ENCODE measurements at regions not wholly inside any gene's neighbourhood (a gene's known extent, or its start where the extent isn't known, plus 50 kb on each side); places are given as distances from the start of the nearest gene placed in this dataset.

DNA sequence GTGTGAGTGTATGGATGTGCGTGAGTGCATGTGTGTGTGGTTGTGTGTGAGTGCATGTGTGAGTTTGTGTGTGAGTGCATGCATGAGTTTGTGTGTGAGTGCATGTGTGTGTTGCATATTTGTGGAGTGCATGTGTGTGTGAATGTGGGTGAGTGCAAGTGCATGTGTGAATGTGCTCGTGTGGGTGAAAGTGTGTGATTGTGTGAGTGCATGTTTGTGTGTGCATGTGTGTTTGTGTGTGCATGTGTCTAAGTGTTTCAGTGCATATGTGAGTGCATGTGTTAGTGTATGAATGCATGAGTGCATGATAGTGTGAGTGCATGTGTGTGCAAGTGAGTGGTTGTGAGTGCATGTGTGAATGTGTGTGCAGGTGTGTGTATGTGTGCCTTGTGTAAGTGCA, 343.4 kb upstream of the SALL3 start:
- no peak for TF ChIP-seq POLR2A (IDR thresholded peaks at IDR 0.05)
- TF ChIP-seq, protein P1, sequence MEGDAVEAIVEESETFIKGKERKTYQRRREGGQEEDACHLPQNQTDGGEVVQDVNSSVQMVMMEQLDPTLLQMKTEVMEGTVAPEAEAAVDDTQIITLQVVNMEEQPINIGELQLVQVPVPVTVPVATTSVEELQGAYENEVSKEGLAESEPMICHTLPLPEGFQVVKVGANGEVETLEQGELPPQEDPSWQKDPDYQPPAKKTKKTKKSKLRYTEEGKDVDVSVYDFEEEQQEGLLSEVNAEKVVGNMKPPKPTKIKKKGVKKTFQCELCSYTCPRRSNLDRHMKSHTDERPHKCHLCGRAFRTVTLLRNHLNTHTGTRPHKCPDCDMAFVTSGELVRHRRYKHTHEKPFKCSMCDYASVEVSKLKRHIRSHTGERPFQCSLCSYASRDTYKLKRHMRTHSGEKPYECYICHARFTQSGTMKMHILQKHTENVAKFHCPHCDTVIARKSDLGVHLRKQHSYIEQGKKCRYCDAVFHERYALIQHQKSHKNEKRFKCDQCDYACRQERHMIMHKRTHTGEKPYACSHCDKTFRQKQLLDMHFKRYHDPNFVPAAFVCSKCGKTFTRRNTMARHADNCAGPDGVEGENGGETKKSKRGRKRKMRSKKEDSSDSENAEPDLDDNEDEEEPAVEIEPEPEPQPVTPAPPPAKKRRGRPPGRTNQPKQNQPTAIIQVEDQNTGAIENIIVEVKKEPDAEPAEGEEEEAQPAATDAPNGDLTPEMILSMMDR (IDR thresholded peaks at IDR 0.05 in 8 of 11, conservative IDR thresholded peaks at IDR 0.05 in 3 of 11) = no peak

Data from spleen (tissue), 7 donors.